SKM-1 (cell line): ENCODE measurements at regions not wholly inside any gene's neighbourhood (a gene's known extent, or its start where the extent isn't known, plus 50 kb on each side); places are given as distances from the start of the nearest gene placed in this dataset.

ENCODE experiments used
- DNase-seq: peaks from one replicate; lab custom pipeline; 2025; ENCODE audit not compliant: unreplicated experiment; lab: John Stamatoyannopoulos, UW

GRCh38 chr15:62783303-62783957 lies 259.1 kb upstream of the TPM1 start:
- DNase-seq: no peak

- DNase-seq: no peak
Measured at GRCh38 chr15:62785881-62786828, 256.4 kb upstream of the TPM1 start.

- no peak for DNase-seq
Measured at GRCh38 chr15:62787401-62787800, 255.1 kb upstream of the TPM1 start.

- no peak for DNase-seq
Measured at GRCh38 chr15:62788224-62788623, 254.3 kb upstream of the TPM1 start.

- no peak for DNase-seq
Measured at GRCh38 chr15:62790546-62790945, 252.0 kb upstream of the TPM1 start.

- no peak for DNase-seq
Measured at GRCh38 chr15:62791694-62792093, 250.9 kb upstream of the TPM1 start.

- no peak for DNase-seq
Measured at GRCh38 chr15:62792986-62793751, 249.4 kb upstream of the TPM1 start.

- DNase-seq: no peak
Measured at GRCh38 chr15:62793752-62794144, 248.8 kb upstream of the TPM1 start.

GRCh38 chr15:62795171-62795570 lies 247.4 kb upstream of the TPM1 start:
- no peak for DNase-seq

- DNase-seq: no peak
Measured at GRCh38 chr15:62795700-62796695, 246.5 kb upstream of the TPM1 start.

- DNase-seq: no peak
Measured at GRCh38 chr15:62797171-62797570, 245.4 kb upstream of the TPM1 start.

GRCh38 chr15:62798536-62798935 lies 244.0 kb upstream of the TPM1 start:
- DNase-seq: no peak

GRCh38 chr15:62799037-62799436 lies 243.5 kb upstream of the TPM1 start:
- no peak for DNase-seq

- DNase-seq: no peak
Measured at GRCh38 chr15:62799919-62800318, 242.6 kb upstream of the TPM1 start.

- DNase-seq: no peak
Measured at GRCh38 chr15:62802612-62803011, 239.9 kb upstream of the TPM1 start.

- DNase-seq: no peak
Measured at GRCh38 chr15:62803856-62804400, 238.6 kb upstream of the TPM1 start.

GRCh38 chr15:62805502-62805901 lies 237.0 kb upstream of the TPM1 start:
- no peak for DNase-seq

GRCh38 chr15:62807539-62808130 lies 234.9 kb upstream of the TPM1 start:
- DNase-seq: no peak

- no peak for DNase-seq
Measured at GRCh38 chr15:62809115-62809967, 233.2 kb upstream of the TPM1 start.
